HAP-1 (cell line): ENCODE measurements at regions not wholly inside any gene's neighbourhood (a gene's known extent, or its start where the extent isn't known, plus 50 kb on each side); places are given as distances from the start of the nearest gene placed in this dataset.

ENCODE experiments used
- DNase-seq, 2 experiments: peaks; one replicate each; pipeline ENCODE4 v3.0.0-alpha.2; 2016 to 2020; ENCODE audit warnings: low spot score in 2 of 2
- H3K27me3 ChIP-seq: fragments of 250-450 bp; sonication (Bioruptor Pico); 2 replicates; pipeline ENCODE4 v1.5.1; 2020; ENCODE audit warnings: low read depth, mild to moderate bottlenecking, moderate library complexity
- H3K36me3 ChIP-seq: fragments of 250-450 bp; sonication (Bioruptor Pico); replicated peaks from 2 replicates; pipeline ENCODE4 v1.5.1; 2020; ENCODE audit warnings: mild to moderate bottlenecking
- H3K4me1 ChIP-seq: fragments of 250-450 bp; sonication (Bioruptor Pico); 2 replicates; pipeline ENCODE4 v1.5.1; 2020; ENCODE audit warnings: mild to moderate bottlenecking
- H3K4me3 ChIP-seq: fragments of 250-450 bp; sonication (Bioruptor Pico); 2 replicates; pipeline ENCODE4 v1.5.1; 2020; ENCODE audit warnings: mild to moderate bottlenecking, moderate library complexity
- H3K9me3 ChIP-seq: fragments of 250-450 bp; sonication (Bioruptor Pico); 2 replicates; pipeline ENCODE4 v1.5.1; 2020; ENCODE audit warnings: mild to moderate bottlenecking, moderate library complexity
- in situ Hi-C: fragments of 300-500 bp; cut with MboI; formaldehyde crosslinking; loops from 3 replicates; pipeline ENCODE4 v1.14.3; 2020; ENCODE audit warnings: low sequenced_read_pairs, inconsistent platforms, mixed read lengths

DNA sequence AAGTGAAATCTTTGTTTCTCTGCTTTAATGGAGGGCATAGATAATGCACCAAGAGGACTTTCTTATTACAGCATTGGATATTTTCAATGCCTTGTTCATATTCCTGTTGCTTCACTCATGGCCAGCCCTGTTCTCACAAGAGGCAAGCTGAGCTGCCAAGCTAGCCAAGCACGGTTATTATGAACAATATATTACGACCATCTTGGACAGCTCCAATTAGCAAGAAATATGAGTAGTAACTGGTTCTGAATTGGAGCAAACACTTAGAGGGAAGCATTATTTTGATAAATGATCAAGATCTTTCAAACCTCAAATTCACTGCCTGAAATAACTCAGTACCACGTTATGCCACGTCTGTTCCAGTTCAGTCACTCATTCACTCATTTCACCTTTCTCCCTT, 159.8 kb downstream of the SETD4 start:
- Histone ChIP-seq H3K4me1 (no peaks in the 10 kb centered on the region), H3K27me3 (no peaks in the 10 kb centered on the region), H3K9me3 (no peaks in the 10 kb centered on the region), H3K36me3 (no peaks in the 10 kb centered on the region), H3K4me3 (no peak overlapping the region)
- in situ Hi-C loops, result no loop called here
- DNase-seq, result no peak

GRCh38 chr21:35896060-35896459, 164.3 kb downstream of the SETD4 start:
- no peak overlapping the region for H3K4me3 ChIP-seq
- no peaks in the 10 kb centered on the region for H3K4me1 ChIP-seq
- no peak for DNase-seq
- in situ Hi-C loops, result no loop called here
- no peaks in the 10 kb centered on the region for H3K27me3 ChIP-seq
- H3K36me3 ChIP-seq, result no peaks in the 10 kb centered on the region
- H3K9me3 ChIP-seq, result no peaks in the 10 kb centered on the region

DNA sequence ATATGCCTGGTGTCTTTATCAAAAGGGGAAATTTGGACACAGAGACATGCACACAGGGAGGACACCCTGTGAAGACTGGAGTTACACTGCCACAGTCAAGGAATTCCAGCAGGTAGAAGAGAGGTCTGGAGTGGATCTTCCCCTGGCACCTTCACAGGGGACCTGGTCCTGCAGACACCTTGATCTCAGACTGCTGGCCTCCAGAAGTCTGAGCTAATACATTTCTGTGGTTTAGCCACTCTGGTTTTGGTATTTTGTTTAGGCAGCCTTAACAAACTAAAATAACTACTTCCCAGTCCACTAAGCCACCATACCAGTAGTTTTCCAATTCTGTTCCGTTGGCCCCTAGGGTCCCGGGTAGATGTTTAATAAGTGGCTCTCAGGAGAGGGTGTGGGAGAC, 164.7 kb downstream of the SETD4 start:
- Histone ChIP-seq H3K4me3 (no peak overlapping the region), H3K9me3 (no peaks in the 10 kb centered on the region)
- in situ Hi-C loops, result no loop called here

DNA sequence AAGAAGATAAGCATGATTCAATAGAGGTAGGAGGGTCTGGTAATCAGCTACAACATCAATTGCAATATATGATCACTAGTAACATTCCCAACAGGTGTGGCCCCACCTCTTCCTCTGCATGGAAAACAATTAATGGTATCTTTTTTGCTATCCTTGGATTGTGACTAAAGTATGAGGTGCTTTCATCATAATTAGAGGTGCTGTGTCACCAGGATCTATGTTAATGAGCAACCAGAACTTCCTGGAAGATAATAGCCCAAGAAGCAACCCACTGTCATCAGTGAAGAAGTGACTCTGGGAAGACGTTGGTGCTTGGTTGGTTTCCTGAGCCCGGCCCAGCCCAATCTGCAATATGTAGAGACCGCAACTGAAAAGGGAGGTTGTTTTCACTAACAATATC, 167.2 kb downstream of the SETD4 start:
- Histone ChIP-seq H3K36me3 (no peaks in the 10 kb centered on the region), H3K9me3 (no peaks in the 10 kb centered on the region), H3K4me1 (no peaks in the 10 kb centered on the region), H3K4me3 (no peak overlapping the region), H3K27me3 (no peaks in the 10 kb centered on the region)
- no peak for DNase-seq
- in situ Hi-C loops, result no loop called here

More for the DNA sequence above, 164.7 kb downstream of the SETD4 start:
- DNase-seq, result no peak
- Histone ChIP-seq H3K27me3 (no peaks in the 10 kb centered on the region), H3K36me3 (no peaks in the 10 kb centered on the region), H3K4me1 (no peaks in the 10 kb centered on the region)

GRCh38 chr21:35886887-35887286, 173.4 kb downstream of the SETD4 start:
- Histone ChIP-seq H3K9me3 (no peaks in the 10 kb centered on the region), H3K4me3 (no peak overlapping the region), H3K36me3 (no peaks in the 10 kb centered on the region), H3K4me1 (no peaks in the 10 kb centered on the region), H3K27me3 (peaks cover 5% of the 10 kb centered on the region; the same call in 1 of the 2 replicates)
- in situ Hi-C loops, result no loop called here
- DNase-seq, result no peak

GRCh38 chr21:35885942-35886541, 174.3 kb downstream of the SETD4 start:
- no peak overlapping the region for H3K4me3 ChIP-seq
- no peak for DNase-seq
- no peaks in the 10 kb centered on the region for H3K9me3 ChIP-seq
- in situ Hi-C loops, result no loop called here
- no peaks in the 10 kb centered on the region for H3K36me3 ChIP-seq
- peaks cover 5% of the 10 kb centered on the region; the same call in 1 of the 2 replicates for H3K27me3 ChIP-seq
- no peaks in the 10 kb centered on the region for H3K4me1 ChIP-seq

DNA sequence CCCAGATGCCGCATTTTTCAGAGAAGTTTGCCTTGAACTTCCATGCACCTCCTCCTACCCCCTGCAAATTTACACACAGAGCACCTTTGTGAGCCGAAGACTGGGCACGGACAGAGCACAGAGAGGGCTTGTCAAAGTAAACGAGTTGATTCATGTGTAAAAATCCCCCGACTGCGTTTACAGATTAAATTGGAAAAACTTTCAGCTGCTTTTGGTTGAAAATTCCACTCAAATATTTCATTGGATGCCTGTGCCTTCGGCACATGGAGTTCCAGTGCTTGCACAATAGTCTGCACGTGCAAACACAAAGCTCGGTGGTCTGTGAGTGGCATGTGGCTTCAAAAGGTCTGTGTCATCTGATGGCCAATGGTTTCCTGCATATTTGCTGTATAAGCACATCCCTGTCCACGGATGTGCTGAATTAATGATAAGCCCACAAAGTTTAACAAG, 177.5 kb downstream of the SETD4 start:
- no peak for DNase-seq
- Histone ChIP-seq H3K9me3 (no peaks in the 10 kb centered on the region), H3K4me3 (no peak overlapping the region), H3K4me1 (no peaks in the 10 kb centered on the region), H3K27me3 (peaks cover 5% of the 10 kb centered on the region; the same call in 1 of the 2 replicates), H3K36me3 (no peaks in the 10 kb centered on the region)
- in situ Hi-C loops, result no loop called here

- no peaks in the 10 kb centered on the region for H3K27me3 ChIP-seq
Measured at GRCh38 chr21:35873441-35873840, 186.9 kb downstream of the SETD4 start.

GRCh38 chr21:35871906-35872305, 188.4 kb downstream of the SETD4 start:
- Histone ChIP-seq H3K36me3 (no peaks in the 10 kb centered on the region), H3K4me1 (no peaks in the 10 kb centered on the region), H3K4me3 (no peak overlapping the region), H3K9me3 (no peaks in the 10 kb centered on the region), H3K27me3 (no peaks in the 10 kb centered on the region)
- no peak for DNase-seq
- in situ Hi-C loops, result no loop called here

More at GRCh38 chr21:35873441-35873840, 186.9 kb downstream of the SETD4 start:
- Histone ChIP-seq H3K4me1 (no peaks in the 10 kb centered on the region), H3K36me3 (no peaks in the 10 kb centered on the region), H3K9me3 (no peaks in the 10 kb centered on the region), H3K4me3 (no peak overlapping the region)
- no peak for DNase-seq
- in situ Hi-C loops, result no loop called here

DNA sequence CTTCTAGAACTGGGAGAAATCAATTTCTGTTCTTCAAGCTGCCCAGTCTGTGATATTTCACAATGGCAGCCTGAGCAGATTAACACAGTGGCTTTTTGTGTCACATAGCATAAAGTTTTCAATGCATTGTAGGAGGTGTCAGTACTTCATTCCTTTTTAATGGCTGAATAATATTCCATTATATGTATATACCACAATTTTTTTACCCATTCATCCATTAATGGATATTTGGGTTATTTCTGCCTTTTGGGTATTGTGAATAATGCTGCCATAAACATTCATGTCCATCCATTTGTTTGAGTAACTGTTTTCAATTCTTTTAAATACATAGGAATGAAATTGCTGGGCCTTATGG, 191.5 kb downstream of the SETD4 start:
- H3K4me1 ChIP-seq, result no peaks in the 10 kb centered on the region
- no peaks in the 10 kb centered on the region for H3K9me3 ChIP-seq
- in situ Hi-C loops, result no loop called here
- H3K36me3 ChIP-seq, result no peaks in the 10 kb centered on the region
- DNase-seq, result no peak
- no peaks in the 10 kb centered on the region for H3K27me3 ChIP-seq
- no peak overlapping the region for H3K4me3 ChIP-seq

DNA sequence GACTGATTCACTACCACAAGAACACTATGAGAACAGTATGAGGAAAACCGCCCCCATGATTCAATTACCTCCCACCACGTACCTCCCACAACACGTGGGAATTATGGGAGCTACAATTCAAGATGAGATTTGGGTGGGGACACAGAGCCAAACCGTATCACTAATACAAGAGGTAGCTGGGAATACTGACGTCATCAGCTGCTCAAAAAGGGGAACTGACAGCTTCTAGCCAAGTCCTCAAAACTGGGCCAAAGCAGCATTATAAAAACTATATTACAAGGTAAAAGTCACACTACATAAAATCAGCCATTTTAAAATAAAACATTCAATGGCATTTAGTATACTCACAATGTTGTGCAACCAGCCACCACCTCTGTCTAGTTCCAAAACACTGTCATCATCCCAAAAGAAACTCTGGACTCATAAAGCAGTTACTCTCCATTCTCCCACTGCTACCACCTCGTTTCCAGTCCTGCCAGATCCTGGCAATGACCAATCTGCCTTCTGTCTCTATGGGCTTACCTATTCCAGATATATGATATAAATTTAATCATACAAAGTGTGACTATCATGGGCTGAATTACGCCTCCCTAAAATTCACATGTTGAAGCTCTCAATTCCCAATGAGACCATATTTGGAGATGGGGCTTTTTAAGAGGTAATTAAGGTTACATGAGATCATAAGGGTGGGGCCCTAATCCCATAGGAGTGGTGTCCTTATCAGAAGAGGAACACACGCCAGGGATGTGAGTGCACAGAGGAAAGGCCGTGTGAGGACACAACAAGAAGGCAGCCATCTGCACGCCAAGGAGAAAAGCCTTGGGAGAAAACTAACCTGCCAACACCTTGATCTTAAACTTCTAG, 192.1 kb downstream of the SETD4 start:
- no peaks in the 10 kb centered on the region for H3K27me3 ChIP-seq
- H3K36me3 ChIP-seq, result no peaks in the 10 kb centered on the region
- no peak overlapping the region for H3K4me3 ChIP-seq
- DNase-seq, result no peak
- no peaks in the 10 kb centered on the region for H3K4me1 ChIP-seq
- in situ Hi-C loops, result no loop called here
- no peaks in the 10 kb centered on the region for H3K9me3 ChIP-seq

GRCh38 chr21:35864039-35864438, 196.3 kb downstream of the SETD4 start:
- no peaks in the 10 kb centered on the region for H3K36me3 ChIP-seq
- 0 out of 2 replicates have a peak, but pooled peaks cover 2% of the 10 kb centered on the region for H3K27me3 ChIP-seq
- no peaks in the 10 kb centered on the region for H3K9me3 ChIP-seq
- H3K4me3 ChIP-seq, result no peak overlapping the region
- H3K4me1 ChIP-seq, result no peaks in the 10 kb centered on the region
- in situ Hi-C loops, result no loop called here
- no peak for DNase-seq

DNA sequence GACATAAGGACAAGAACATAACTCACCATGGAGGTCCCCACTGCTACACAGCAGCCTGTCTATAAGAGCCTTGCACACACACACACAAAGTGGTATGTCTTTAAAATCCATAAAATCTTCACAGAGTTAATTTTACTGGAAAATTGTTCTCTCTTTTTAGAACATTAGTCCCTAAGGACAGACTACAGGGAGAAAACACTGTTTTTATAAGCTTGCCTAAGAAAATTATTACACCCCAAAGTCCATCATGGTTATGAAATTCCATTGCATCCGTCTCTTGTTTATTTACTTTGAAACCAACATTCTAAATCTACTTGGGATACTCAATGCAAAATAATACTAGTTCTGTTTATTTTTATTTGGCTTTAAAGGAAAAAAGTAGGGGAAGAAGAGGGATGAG, 197.4 kb downstream of the SETD4 start:
- Histone ChIP-seq H3K36me3 (no peaks in the 10 kb centered on the region), H3K9me3 (no peaks in the 10 kb centered on the region), H3K4me1 (no peaks in the 10 kb centered on the region), H3K4me3 (no peak overlapping the region), H3K27me3 (0 out of 2 replicates have a peak, but pooled peaks cover 2% of the 10 kb centered on the region)
- in situ Hi-C loops, result no loop called here
- DNase-seq, result no peak

DNA sequence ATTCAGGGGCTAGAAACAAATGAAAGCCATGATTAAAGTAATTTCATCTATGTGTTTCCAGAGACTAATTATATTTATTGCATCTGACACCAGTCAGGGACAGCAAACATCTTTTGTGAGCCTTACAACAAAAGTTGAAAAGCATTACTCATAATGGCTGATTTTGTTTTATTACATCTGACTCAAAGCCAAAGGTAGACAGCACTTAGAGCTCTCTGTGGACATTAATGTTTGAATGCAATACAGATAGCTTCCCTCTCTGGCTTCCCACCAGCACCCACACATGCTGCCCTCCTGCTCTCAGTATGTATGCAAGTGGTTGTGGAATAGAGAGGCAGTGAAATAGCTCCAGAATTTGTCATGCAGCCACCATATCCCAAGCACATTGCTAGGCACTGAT, 198.7 kb downstream of the SETD4 start:
- DNase-seq, result no peak
- Histone ChIP-seq H3K9me3 (no peaks in the 10 kb centered on the region), H3K4me3 (no peak overlapping the region), H3K4me1 (no peaks in the 10 kb centered on the region), H3K27me3 (0 out of 2 replicates have a peak, but pooled peaks cover 2% of the 10 kb centered on the region), H3K36me3 (no peaks in the 10 kb centered on the region)
- in situ Hi-C loops, result no loop called here
